NT2/D1 (cell line): ENCODE measurements at regions not wholly inside any gene's neighbourhood (a gene's known extent, or its start where the extent isn't known, plus 50 kb on each side); places are given as distances from the start of the nearest gene placed in this dataset.
"Not testable (repeated sequence)": the region's sequence is repeated elsewhere in the genome, so short reads cannot be mapped to it uniquely, and the experiment has no call there.

ENCODE experiments used
- DNase-seq: peaks from one replicate; pipeline ENCODE4 v3.0.0-alpha.2; 2011; ENCODE audit warnings: low read depth, low spot score
- H3K27me3 ChIP-seq: 2 replicates; pipeline ENCODE4 v1.6.0; 2011; ENCODE audit warnings: mild to moderate bottlenecking; ENCODE audit not compliant: insufficient read length, insufficient read depth
- H3K36me3 ChIP-seq: 2 replicates; pipeline ENCODE4 v1.6.1; 2011; ENCODE audit warnings: mild to moderate bottlenecking, low read length, mixed read lengths; ENCODE audit not compliant: insufficient read depth, insufficient read length
- H3K4me1 ChIP-seq: 2 replicates; pipeline ENCODE4 v1.5.1; 2011; ENCODE audit not compliant: insufficient read depth, insufficient read length
- H3K4me3 ChIP-seq: 2 replicates; pipeline ENCODE4 v1.5.1; 2011; ENCODE audit warnings: low read depth; ENCODE audit not compliant: insufficient read length
- H3K9ac ChIP-seq: 2 replicates; pipeline ENCODE4 v1.6.0; 2011; ENCODE audit warnings: low read depth; ENCODE audit not compliant: insufficient read length
- H3K9me3 ChIP-seq: 2 replicates; pipeline ENCODE4 v1.5.1; 2011; ENCODE audit warnings: mild to moderate bottlenecking, low read length; ENCODE audit not compliant: insufficient read depth
- SUZ12 ChIP-seq: IDR thresholded peaks from 2 replicates; pipeline ENCODE4 v1.6.1; 2011; ENCODE audit not compliant: insufficient read length, insufficient read depth; ENCODE audit errors: extremely low read depth
- YY1 ChIP-seq: IDR thresholded peaks from 2 replicates; pipeline ENCODE4 v1.6.1; 2011; ENCODE audit not compliant: insufficient read length, insufficient read depth
- ZNF274 ChIP-seq: IDR thresholded peaks from 2 replicates; pipeline ENCODE4 v1.6.1; 2011; ENCODE audit warnings: mild to moderate bottlenecking, low read depth, low read length

DNA sequence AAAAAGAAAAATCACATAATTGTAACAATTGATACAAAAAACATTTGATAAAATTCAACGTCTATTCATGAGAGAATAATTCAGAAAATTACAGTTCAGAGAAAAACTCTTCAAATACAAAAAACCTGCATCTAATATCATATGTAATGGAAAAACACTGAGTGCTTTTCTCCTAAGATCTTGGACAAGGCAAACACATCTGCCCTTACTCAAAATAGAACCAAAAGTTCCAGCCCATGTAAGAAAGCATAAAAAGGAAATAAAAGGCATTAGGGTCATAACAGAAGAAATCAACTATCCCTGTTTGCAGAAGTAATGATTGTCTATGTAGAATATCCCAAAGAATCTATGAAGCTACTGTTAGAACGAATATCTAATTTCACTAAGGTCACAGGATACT lies 721.4 kb downstream of the RFPL4B start:
- DNase-seq, result no peak
- H3K27me3 ChIP-seq, result no peaks in the 10 kb centered on the region
- H3K4me1 ChIP-seq, result no peaks in the 10 kb centered on the region
- H3K4me3 ChIP-seq, result no peak overlapping the region
- no peaks in the 10 kb centered on the region for H3K36me3 ChIP-seq
- no peak overlapping the region for H3K9ac ChIP-seq
- no peak for TF ChIP-seq SUZ12
- TF ChIP-seq ZNF274, result no peak
- TF ChIP-seq YY1, result no peak
- H3K9me3 ChIP-seq, result no peaks in the 10 kb centered on the region

GRCh38 chr6:113070681-113071080 lies 723.6 kb downstream of the RFPL4B start:
- H3K36me3 ChIP-seq, H3K4me1 ChIP-seq, H3K9ac ChIP-seq, DNase-seq, H3K9me3 ChIP-seq, H3K4me3 ChIP-seq, H3K27me3 ChIP-seq: not testable (repeated sequence)

- no peaks in the 10 kb centered on the region for H3K4me1 ChIP-seq
- H3K9ac ChIP-seq, result no peak overlapping the region
- no peaks in the 10 kb centered on the region for H3K9me3 ChIP-seq
- no peaks in the 10 kb centered on the region for H3K36me3 ChIP-seq
- no peaks in the 10 kb centered on the region for H3K27me3 ChIP-seq
- TF ChIP-seq YY1, result no peak
- TF ChIP-seq SUZ12, result no peak
- TF ChIP-seq ZNF274, result no peak
- DNase-seq, result no peak
- no peak overlapping the region for H3K4me3 ChIP-seq
Observed at GRCh38 chr6:113073611-113074191, 726.6 kb downstream of the RFPL4B start.

GRCh38 chr6:113076116-113076515 lies 729.0 kb downstream of the RFPL4B start:
- no peak for DNase-seq
- no peak overlapping the region for H3K9ac ChIP-seq
- TF ChIP-seq YY1 (no peak), ZNF274 (no peak), SUZ12 (no peak)
- no peaks in the 10 kb centered on the region for H3K36me3 ChIP-seq
- no peaks in the 10 kb centered on the region for H3K4me1 ChIP-seq
- H3K4me3 ChIP-seq, result no peak overlapping the region
- H3K9me3 ChIP-seq, result no peaks in the 10 kb centered on the region
- no peaks in the 10 kb centered on the region for H3K27me3 ChIP-seq

DNA sequence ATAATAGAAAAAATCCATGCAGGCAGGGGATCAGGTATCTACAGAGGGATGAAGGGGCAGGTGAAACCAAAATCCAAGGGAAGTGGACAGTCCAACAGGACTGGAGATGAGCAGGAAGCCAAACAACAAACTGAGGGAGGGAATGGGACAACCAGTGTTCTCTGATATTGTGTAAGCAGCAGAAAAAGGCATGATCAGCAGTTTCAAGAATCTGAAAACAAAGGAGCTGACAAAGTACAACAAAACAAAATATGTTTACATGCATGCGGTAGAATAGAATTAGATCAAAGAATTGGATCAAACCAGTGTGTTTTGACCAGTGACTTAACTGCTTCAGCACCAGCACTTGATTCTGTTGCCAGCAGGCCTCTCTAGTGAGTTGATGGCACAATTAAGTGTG lies 729.7 kb downstream of the RFPL4B start:
- TF ChIP-seq ZNF274, result no peak
- TF ChIP-seq YY1, result no peak
- no peak for TF ChIP-seq SUZ12
- Histone ChIP-seq H3K9me3 (no peaks in the 10 kb centered on the region), H3K27me3 (no peaks in the 10 kb centered on the region), H3K4me1 (no peaks in the 10 kb centered on the region), H3K36me3 (no peaks in the 10 kb centered on the region), H3K9ac (no peak overlapping the region), H3K4me3 (no peak overlapping the region)
- no peak for DNase-seq

- no peak for TF ChIP-seq YY1
- no peak for TF ChIP-seq ZNF274
- TF ChIP-seq SUZ12, result no peak
- Histone ChIP-seq H3K9ac (no peak overlapping the region), H3K27me3 (no peaks in the 10 kb centered on the region), H3K9me3 (no peaks in the 10 kb centered on the region), H3K36me3 (no peaks in the 10 kb centered on the region), H3K4me3 (no peak overlapping the region), H3K4me1 (no peaks in the 10 kb centered on the region)
- DNase-seq, result no peak
Observed at GRCh38 chr6:113077794-113078193, 730.7 kb downstream of the RFPL4B start.

GRCh38 chr6:113078791-113079190 lies 731.7 kb downstream of the RFPL4B start:
- H3K4me3 ChIP-seq, result no peak overlapping the region
- DNase-seq, result no peak
- H3K36me3 ChIP-seq, result no peaks in the 10 kb centered on the region
- no peak overlapping the region for H3K9ac ChIP-seq
- H3K9me3 ChIP-seq, result no peaks in the 10 kb centered on the region
- TF ChIP-seq YY1 (no peak), ZNF274 (no peak), SUZ12 (no peak)
- H3K27me3 ChIP-seq, result no peaks in the 10 kb centered on the region
- no peaks in the 10 kb centered on the region for H3K4me1 ChIP-seq

- no peak for TF ChIP-seq SUZ12
- no peak for TF ChIP-seq ZNF274
- TF ChIP-seq YY1, result no peak
- Histone ChIP-seq H3K4me3 (no peak overlapping the region), H3K27me3 (no peaks in the 10 kb centered on the region), H3K4me1 (no peaks in the 10 kb centered on the region), H3K9me3 (no peaks in the 10 kb centered on the region), H3K36me3 (no peaks in the 10 kb centered on the region), H3K9ac (no peak overlapping the region)
- no peak for DNase-seq
Observed at GRCh38 chr6:113082745-113083144, 735.6 kb downstream of the RFPL4B start.
